ENCODE measurements at regions not wholly inside any gene's neighbourhood (a gene's known extent, or its start where the extent isn't known, plus 50 kb on each side); places are given as distances from the start of the nearest gene placed in this dataset.
A peak's percentile ranks its signal among the peaks of the same experiment; 100 is the strongest.
"Not testable (repeated sequence)": the region's sequence is repeated elsewhere in the genome, so short reads cannot be mapped to it uniquely, and the experiment has no call there.

- DNase-seq (ENCODE audit: low read depth, low spot score): no peak
- no peak overlapping the region for H3K4me3 ChIP-seq (ENCODE audit: low read depth, low read length)
- no peak for TF ChIP-seq CTCF (IDR thresholded peaks at IDR 0.05; ENCODE audit: low read depth, low read length)
- in situ Hi-C loops (cut with HindIII; ENCODE audit: low sequenced_read_pairs): no loop called here
Measured at GRCh38 chr2:64881037-64881492, 108.1 kb upstream of the SLC1A4 start.

- DNase-seq (ENCODE audit: low read depth, low spot score): no peak
- in situ Hi-C loops (cut with HindIII; ENCODE audit: low sequenced_read_pairs): no loop called here
Measured at GRCh38 chr2:64887565-64887964, 101.6 kb upstream of the SLC1A4 start.

GRCh38 chr2:64888591-64889309, 100.4 kb upstream of the SLC1A4 start:
- H3K4me3 ChIP-seq (ENCODE audit: low read depth, low read length): no peak overlapping the region
- peak; percentile 47 for TF ChIP-seq CTCF (IDR thresholded peaks at IDR 0.05; ENCODE audit: low read depth, low read length)
- in situ Hi-C loops (cut with HindIII; ENCODE audit: low sequenced_read_pairs): no loop called here
- peak; percentile 49 for DNase-seq (ENCODE audit: low read depth, low spot score)

More at GRCh38 chr2:64887565-64887964, 101.6 kb upstream of the SLC1A4 start:
- TF ChIP-seq CTCF (IDR thresholded peaks at IDR 0.05; ENCODE audit: low read depth, low read length): no peak
- no peak overlapping the region for H3K4me3 ChIP-seq (ENCODE audit: low read depth, low read length)

- no peak overlapping the region for H3K4me3 ChIP-seq (ENCODE audit: low read depth, low read length)
- in situ Hi-C loops (cut with HindIII; ENCODE audit: low sequenced_read_pairs): no loop called here
- TF ChIP-seq CTCF (IDR thresholded peaks at IDR 0.05; ENCODE audit: low read depth, low read length): no peak
- no peak for DNase-seq (ENCODE audit: low read depth, low spot score)
Measured at GRCh38 chr2:64889803-64890202, 99.4 kb upstream of the SLC1A4 start.

GRCh38 chr2:64896572-64896971, 92.6 kb upstream of the SLC1A4 start:
- in situ Hi-C loops (cut with HindIII; ENCODE audit: low sequenced_read_pairs); DNase-seq (ENCODE audit: low read depth, low spot score); H3K4me3 ChIP-seq (ENCODE audit: low read depth, low read length): not testable (repeated sequence)

GRCh38 chr2:64899081-64899865, 89.9 kb upstream of the SLC1A4 start:
- H3K4me3 ChIP-seq (ENCODE audit: low read depth, low read length): no peak overlapping the region
- TF ChIP-seq CTCF (IDR thresholded peaks at IDR 0.05; ENCODE audit: low read depth, low read length): no peak
- in situ Hi-C loops (cut with HindIII; ENCODE audit: low sequenced_read_pairs): no loop called here
- DNase-seq (ENCODE audit: low read depth, low spot score): no peak

- H3K4me3 ChIP-seq (ENCODE audit: low read depth, low read length); in situ Hi-C loops (cut with HindIII; ENCODE audit: low sequenced_read_pairs); DNase-seq (ENCODE audit: low read depth, low spot score): not testable (repeated sequence)
Measured at GRCh38 chr2:64899876-64900275, 89.3 kb upstream of the SLC1A4 start.
